H1 (cell line): ENCODE measurements at regions not wholly inside any gene's neighbourhood (a gene's known extent, or its start where the extent isn't known, plus 50 kb on each side); places are given as distances from the start of the nearest gene placed in this dataset.

Experiments
- CTCF ChIP-seq, 3 experiments: IDR thresholded peaks; 1 replicate in 2 of 3; 2 replicates in 1 of 3; pipeline versions ENCODE4 v1.5.1 to v1.6.1; 2011; ENCODE audit warnings: low read length in 3 of 3, mild to moderate bottlenecking in 3 of 3, inconsistent platforms in 2 of 3, low read depth in 1 of 3, moderate library complexity in 1 of 3; ENCODE audit not compliant: insufficient read depth in 1 of 3; ENCODE audit errors: control extremely low read depth in 1 of 3
- EP300 ChIP-seq, 2 experiments: IDR thresholded peaks; 1 replicate in 1 of 2; 2 replicates in 1 of 2; pipeline ENCODE4 v1.6.1; 2011 to 2012; ENCODE audit warnings: low read depth in 2 of 2, low read length in 2 of 2, mild to moderate bottlenecking in 2 of 2, borderline replicate concordance in 1 of 2, inconsistent platforms in 1 of 2, moderate library complexity in 1 of 2
- EZH2 ChIP-seq: fragments of 200-600 bp; sonication (generic); IDR thresholded peaks from 2 replicates; pipeline ENCODE4 v1.7.1; 2012; ENCODE audit warnings: low read depth, mild to moderate bottlenecking, moderate library complexity, low read length, inconsistent platforms; ENCODE audit not compliant: severe bottlenecking
- FOSL1 ChIP-seq: IDR thresholded peaks from 2 replicates; pipeline ENCODE4 v1.6.1; 2011; ENCODE audit warnings: mild to moderate bottlenecking, low read depth, low read length, moderate library complexity; ENCODE audit not compliant: insufficient read depth
- HDAC6 ChIP-seq: IDR thresholded peaks from one replicate; pipeline ENCODE4 v1.7.1; 2012; ENCODE audit warnings: low read depth, mild to moderate bottlenecking, inconsistent platforms, low read length, moderate library complexity
- POLR2A ChIP-seq, 2 experiments: IDR thresholded peaks; 1 replicate in 1 of 2; 2 replicates in 1 of 2; pipeline ENCODE4 v1.6.1; 2011; ENCODE audit warnings: low read depth in 2 of 2, low read length in 2 of 2, mild to moderate bottlenecking in 2 of 2; ENCODE audit errors: control extremely low read depth in 1 of 2
- POLR2AphosphoS5 ChIP-seq: IDR thresholded peaks from 2 replicates; pipeline ENCODE4 v1.6.1; 2011; ENCODE audit warnings: low read depth, low read length
- RFX5 ChIP-seq: IDR thresholded peaks from 2 replicates; pipeline ENCODE4 v1.6.1; 2011; ENCODE audit warnings: low read depth, low read length, improper control_type of control experiment, borderline replicate concordance
- SRF ChIP-seq: IDR thresholded peaks from 2 replicates; pipeline ENCODE4 v1.6.1; 2011; ENCODE audit warnings: mild to moderate bottlenecking, low read depth, low read length, moderate library complexity
- SUZ12 ChIP-seq: fragments of 200-600 bp; sonication (generic); IDR thresholded peaks from 2 replicates; pipeline ENCODE4 v1.6.1; 2012; ENCODE audit warnings: mild to moderate bottlenecking, inconsistent platforms, low read length, moderate library complexity, mixed read lengths

- TF ChIP-seq RFX5: no peak
- TF ChIP-seq POLR2AphosphoS5: no peak
- TF ChIP-seq POLR2A (IDR thresholded peaks at IDR 0.05; ENCODE audit: control extremely low read depth in 1 of 2, low read depth in 2 of 2, low read length in 2 of 2): no peak
- no peak for TF ChIP-seq CTCF (IDR thresholded peaks at IDR 0.05; ENCODE audit: control extremely low read depth in 1 of 3, insufficient read depth in 1 of 3, low read depth in 1 of 3, low read length in 3 of 3)
- TF ChIP-seq HDAC6: no peak
- no peak for TF ChIP-seq SRF
- TF ChIP-seq EZH2: no peak
- no peak for TF ChIP-seq SUZ12
- no peak for TF ChIP-seq FOSL1
- no peak for TF ChIP-seq EP300 (IDR thresholded peaks at IDR 0.05; ENCODE audit: borderline replicate concordance in 1 of 2, low read depth in 2 of 2, low read length in 2 of 2)
Observed at GRCh38 chr7:110105840-110106239, 985.1 kb upstream of the LRRN3 start.
